Naive thymus-derived CD8-positive, alpha-beta T cell (primary cell): ENCODE measurements at regions not wholly inside any gene's neighbourhood (a gene's known extent, or its start where the extent isn't known, plus 50 kb on each side); places are given as distances from the start of the nearest gene placed in this dataset.
"Not testable (repeated sequence)": the region's sequence is repeated elsewhere in the genome, so short reads cannot be mapped to it uniquely, and the experiment has no call there.

Source experiments
- ATAC-seq, 2 donors: fragments of 150-1000 bp; cut with Tn5 transposase in 1 of 2; sonication (Bioruptor Pico), chemical (Tn5 transposase) in 1 of 2; 1 replicate in 1 of 2; 2 replicates in 1 of 2; pipeline ENCODE4 v1.10.0; 2021; ENCODE audit warnings: mild to moderate bottlenecking in 2 of 2, moderate library complexity in 2 of 2
- POLR2A ChIA-PET: fragments of 350-600 bp; sonication (Branson Sonifier 250); formaldehyde crosslinking; loops from one replicate; lab custom pipeline; 2021; ENCODE audit warnings: antibody characterized with exemption; lab: Charles Lee
- DNase-seq, 10 donors: peaks; one replicate each; pipeline versions ENCODE4 v3.0.0 to v3.0.0-alpha.2; 2020 to 2022
- H3K27ac Mint-ChIP-seq, 10 donors: one replicate each; pipeline ENCODE4 v1.8.0; 2020 to 2022; ENCODE audit warnings: mild to moderate bottlenecking in 10 of 10, mixed read lengths in 10 of 10, moderate library complexity in 4 of 10, inconsistent platforms in 1 of 10
- H3K27me3 Mint-ChIP-seq, 5 donors: one replicate each; pipeline ENCODE4 v1.8.0; 2021 to 2022; ENCODE audit warnings: mixed read lengths in 5 of 5
- H3K36me3 Mint-ChIP-seq, 3 donors: one replicate each; pipeline ENCODE4 v1.8.0; 2020 to 2022; ENCODE audit warnings: mixed read lengths in 3 of 3, mild to moderate bottlenecking in 2 of 3, inconsistent platforms in 1 of 3
- H3K4me1 Mint-ChIP-seq, 4 donors: one replicate each; pipeline ENCODE4 v1.8.0; 2021 to 2022; ENCODE audit warnings: mixed read lengths in 4 of 4
- H3K4me3 Mint-ChIP-seq, 10 donors: one replicate each; pipeline ENCODE4 v1.8.0; 2020 to 2022; ENCODE audit warnings: mild to moderate bottlenecking in 10 of 10, mixed read lengths in 10 of 10, moderate library complexity in 6 of 10, inconsistent platforms in 1 of 10
- H3K9me3 Mint-ChIP-seq, 9 donors: one replicate each; pipeline ENCODE4 v1.8.0; 2020 to 2022; ENCODE audit warnings: mixed read lengths in 9 of 9, mild to moderate bottlenecking in 3 of 9, inconsistent platforms in 1 of 9, moderate library complexity in 1 of 9

DNA sequence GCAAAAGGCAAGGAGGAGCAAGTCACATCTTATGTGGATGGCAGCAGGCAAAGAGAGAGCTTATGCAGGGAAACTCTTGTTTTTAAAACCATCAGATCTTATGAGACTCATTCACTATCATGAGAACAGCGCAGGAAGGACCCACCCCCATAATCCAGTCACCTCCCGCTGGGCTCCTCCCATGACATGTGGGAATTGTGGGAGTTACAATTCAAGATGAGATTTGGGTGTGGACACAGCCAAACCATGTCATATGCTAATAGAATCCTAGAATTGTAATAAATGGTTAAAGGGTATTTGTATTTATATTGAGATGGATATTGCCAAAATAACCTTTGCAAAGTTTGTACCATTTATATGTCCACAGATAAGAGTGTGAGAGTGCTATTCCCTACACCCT, 72.1 kb upstream of the PNPT1 start:
- H3K9me3 Mint-ChIP-seq, H3K27ac Mint-ChIP-seq, H3K4me1 Mint-ChIP-seq, POLR2A ChIA-PET, DNase-seq, ATAC-seq, H3K36me3 Mint-ChIP-seq, H3K4me3 Mint-ChIP-seq: not testable (repeated sequence)
- peaks cover 4 to 33% (median 26%) of the 10 kb centered on the region in 5 donors for H3K27me3 Mint-ChIP-seq

DNA sequence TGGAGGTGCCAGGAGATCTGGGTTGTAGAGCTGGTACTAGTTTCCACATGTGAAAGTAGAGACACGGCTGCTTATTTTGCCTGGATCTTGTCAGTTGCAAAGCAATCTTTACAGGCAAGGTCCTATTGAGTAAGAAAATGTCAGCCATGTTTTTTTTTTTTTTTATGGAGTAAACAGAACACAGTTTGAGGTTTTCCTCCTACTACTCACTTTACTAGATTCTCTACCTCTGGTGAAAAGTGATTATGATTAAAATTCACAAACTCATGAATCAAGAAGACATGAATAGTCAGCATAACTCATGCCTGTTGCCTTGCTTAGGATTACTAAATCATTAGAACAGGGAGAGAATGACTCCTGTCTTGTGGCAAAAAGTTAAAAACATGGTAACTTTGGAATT, 70.1 kb upstream of the PNPT1 start:
- ATAC-seq (no peak), DNase-seq (no peak)
- POLR2A ChIA-PET = no interaction called here
- Mint-ChIP-seq H3K36me3 (no peaks in the 10 kb centered on the region), H3K4me3 (no peak overlapping the region), H3K27me3 (peaks cover 11 to 39% (median 32%) of the 10 kb centered on the region in 5 donors), H3K9me3 (peaks cover 0 to 4% (median 0%) of the 10 kb centered on the region in 9 donors), H3K4me1 (no peaks in the 10 kb centered on the region), H3K27ac (no peak overlapping the region)

DNA sequence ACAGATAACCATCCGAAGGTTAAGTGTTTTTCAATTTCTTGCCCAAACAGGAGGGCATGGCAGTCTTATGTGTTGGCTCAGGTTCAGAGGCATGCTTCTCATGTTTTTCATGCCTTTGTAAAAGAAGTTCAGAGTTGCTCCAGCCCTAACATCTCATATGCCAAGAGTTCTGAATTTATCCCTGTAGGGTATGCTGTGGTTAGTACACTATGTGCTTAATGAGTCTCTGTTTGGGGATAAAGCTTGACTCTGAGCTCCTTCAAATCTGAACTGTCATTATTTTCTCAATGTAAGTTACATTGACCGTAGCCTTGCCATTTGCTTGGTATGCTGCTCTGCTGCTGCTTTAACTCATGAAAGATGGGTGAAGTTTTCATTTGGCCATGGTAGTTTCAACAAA, 67.9 kb upstream of the PNPT1 start:
- Mint-ChIP-seq H3K36me3 (no peaks in the 10 kb centered on the region), H3K4me3 (no peak overlapping the region), H3K9me3 (no peaks in the 10 kb centered on the region), H3K27me3 (peaks cover 13 to 39% (median 28%) of the 10 kb centered on the region in 5 donors), H3K27ac (no peak overlapping the region), H3K4me1 (no peaks in the 10 kb centered on the region)
- POLR2A ChIA-PET = no interaction called here
- ATAC-seq (no peak), DNase-seq (no peak)

DNA sequence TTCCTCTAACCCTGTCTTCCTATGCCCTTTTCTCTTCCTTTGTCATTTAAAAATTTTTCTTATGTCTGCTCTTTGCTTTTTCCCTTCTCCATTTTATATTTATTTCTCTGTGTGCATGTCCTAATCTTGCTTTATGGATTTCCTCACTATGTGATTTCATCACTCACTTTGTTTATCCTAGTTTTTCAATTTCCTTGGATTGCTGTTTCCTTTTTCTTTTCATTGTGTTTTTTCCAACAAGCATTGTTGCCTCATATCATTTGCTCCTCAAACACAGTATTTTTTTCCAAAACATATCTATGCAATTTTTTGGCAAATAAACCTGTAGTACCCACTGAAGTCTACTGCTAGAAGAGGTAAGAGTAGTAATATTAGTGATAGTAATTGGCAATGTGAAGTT, 67.4 kb upstream of the PNPT1 start:
- POLR2A ChIA-PET = no interaction called here
- DNase-seq = no peak
- no peaks in the 10 kb centered on the region for H3K36me3 Mint-ChIP-seq
- no peaks in the 10 kb centered on the region for H3K9me3 Mint-ChIP-seq
- no peak overlapping the region for H3K4me3 Mint-ChIP-seq
- no peak for ATAC-seq
- no peaks in the 10 kb centered on the region for H3K4me1 Mint-ChIP-seq
- H3K27ac Mint-ChIP-seq = no peak overlapping the region
- peaks cover 13 to 39% (median 28%) of the 10 kb centered on the region in 5 donors for H3K27me3 Mint-ChIP-seq

DNA sequence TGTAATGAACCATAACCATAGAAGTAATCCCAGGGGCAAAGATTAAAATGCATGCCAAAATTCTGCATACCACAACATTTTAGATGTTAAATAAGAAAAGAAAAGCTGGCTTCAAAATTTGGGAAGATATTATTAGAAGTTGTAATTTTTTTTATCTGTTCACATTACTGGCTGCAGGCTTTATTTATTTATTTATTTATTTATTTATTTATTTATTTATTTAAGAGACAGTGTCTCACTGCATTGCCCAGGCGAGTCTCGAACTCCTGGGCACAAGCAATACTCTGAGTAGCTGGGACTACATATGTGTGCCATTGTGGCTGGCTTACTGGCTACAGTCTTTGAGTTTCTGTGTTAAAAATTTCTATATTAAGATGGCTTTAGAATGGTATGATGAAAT, 66.5 kb upstream of the PNPT1 start:
- no peak for DNase-seq
- Mint-ChIP-seq H3K4me1 (no peaks in the 10 kb centered on the region), H3K9me3 (no peaks in the 10 kb centered on the region), H3K27me3 (peaks cover 13 to 39% (median 25%) of the 10 kb centered on the region in 5 donors), H3K4me3 (no peak overlapping the region), H3K27ac (no peak overlapping the region), H3K36me3 (no peaks in the 10 kb centered on the region)
- no peak for ATAC-seq
- POLR2A ChIA-PET = no interaction called here

DNA sequence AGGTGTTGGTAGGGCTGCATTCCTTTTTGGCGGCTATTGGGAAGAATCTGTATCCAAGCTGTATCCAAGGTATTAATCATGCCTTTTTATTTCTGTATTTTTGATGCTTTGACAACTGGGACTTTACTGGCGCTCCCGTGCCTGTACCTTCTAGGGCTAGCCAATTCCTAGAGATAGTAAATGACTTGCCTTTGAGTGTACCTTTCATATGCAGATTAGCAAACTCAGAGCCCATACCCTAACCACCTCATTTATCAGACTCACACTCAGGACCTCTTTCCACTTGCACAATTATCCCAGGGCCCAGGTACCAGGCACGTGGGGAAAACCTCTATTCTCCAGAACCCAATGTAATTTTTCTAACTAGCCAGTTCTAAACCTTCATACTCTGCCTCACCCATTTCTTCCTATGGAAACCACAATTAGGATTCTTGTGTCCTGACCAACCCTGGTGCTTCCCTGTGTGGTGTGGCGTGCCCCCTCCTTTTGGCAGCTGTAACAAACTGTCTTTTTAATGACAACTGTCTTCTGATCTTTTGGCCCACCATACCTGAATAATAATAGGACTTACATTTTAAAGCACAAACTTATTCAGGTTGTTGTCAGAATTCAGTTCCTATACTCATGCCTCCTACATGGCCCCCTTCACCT, 65.8 kb upstream of the PNPT1 start:
- no peaks in the 10 kb centered on the region for H3K9me3 Mint-ChIP-seq
- no peak overlapping the region for H3K27ac Mint-ChIP-seq
- POLR2A ChIA-PET = no interaction called here
- H3K4me3 Mint-ChIP-seq = no peak overlapping the region
- DNase-seq (no peak), ATAC-seq (no peak)
- peaks cover 13 to 39% (median 25%) of the 10 kb centered on the region in 5 donors for H3K27me3 Mint-ChIP-seq
- no peaks in the 10 kb centered on the region for H3K36me3 Mint-ChIP-seq
- no peaks in the 10 kb centered on the region for H3K4me1 Mint-ChIP-seq

DNA sequence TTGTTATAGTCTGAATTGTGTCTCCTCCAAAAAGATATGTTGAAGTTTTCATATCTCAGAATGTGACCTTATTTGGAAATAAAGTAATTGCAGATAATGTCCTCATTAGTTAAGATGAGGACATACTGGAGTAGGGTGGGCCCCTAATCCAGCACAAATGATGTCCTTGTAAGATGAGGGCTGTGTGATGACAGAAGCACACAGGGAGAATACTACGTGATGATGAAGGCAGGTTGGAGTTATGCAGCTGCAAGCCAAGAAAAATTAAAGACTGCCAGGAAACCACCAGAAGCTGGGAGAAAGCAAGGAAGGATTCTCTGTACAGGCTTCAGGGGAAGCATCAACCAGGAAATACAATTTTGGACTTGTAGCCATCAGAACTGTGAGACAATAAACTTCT, 58.3 kb upstream of the PNPT1 start:
- Mint-ChIP-seq H3K9me3 (peaks cover 0 to 6% (median 4%) of the 10 kb centered on the region in 9 donors), H3K27me3 (peaks cover 0 to 14% (median 5%) of the 10 kb centered on the region in 5 donors), H3K4me1 (no peaks in the 10 kb centered on the region), H3K27ac (no peak overlapping the region), H3K36me3 (peaks cover 0 to 4% (median 0%) of the 10 kb centered on the region in 3 donors), H3K4me3 (no peak overlapping the region)
- ATAC-seq = no peak
- POLR2A ChIA-PET = no interaction called here
- DNase-seq = no peak

DNA sequence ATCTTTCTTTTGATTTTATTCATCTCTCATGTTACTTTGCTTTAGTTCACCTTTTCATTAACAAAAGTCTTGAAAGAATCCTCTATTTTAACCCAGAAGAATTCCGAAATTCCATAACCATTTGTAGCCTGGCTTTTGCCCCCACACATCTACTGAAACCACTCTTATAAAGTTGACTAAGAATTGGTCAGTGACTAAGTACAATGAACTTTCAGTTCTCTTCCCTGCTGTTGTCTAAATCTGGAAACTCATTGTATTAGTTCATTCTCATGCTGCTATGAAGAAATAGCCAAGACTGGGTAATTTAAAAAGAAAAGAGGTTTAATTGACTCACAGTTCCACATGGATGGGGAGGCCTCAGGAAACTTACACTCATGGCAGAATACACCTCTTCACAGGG, 49.9 kb upstream of the PNPT1 start:
- no peak for ATAC-seq

More for the DNA sequence above, 49.9 kb upstream of the PNPT1 start:
- no peaks in the 10 kb centered on the region for H3K4me1 Mint-ChIP-seq
- POLR2A ChIA-PET = no interaction called here
- H3K9me3 Mint-ChIP-seq = peaks cover 0 to 2% (median 0%) of the 10 kb centered on the region in 9 donors
- no peak for DNase-seq
- no peaks in the 10 kb centered on the region for H3K36me3 Mint-ChIP-seq
- no peak overlapping the region for H3K27ac Mint-ChIP-seq
- H3K4me3 Mint-ChIP-seq = no peak overlapping the region
- H3K27me3 Mint-ChIP-seq = peaks cover 11 to 39% (median 30%) of the 10 kb centered on the region in 5 donors
